Fibroblast of the aortic adventitia (primary cell): ENCODE measurements at regions not wholly inside any gene's neighbourhood (a gene's known extent, or its start where the extent isn't known, plus 50 kb on each side); places are given as distances from the start of the nearest gene placed in this dataset.

Experiments
- DNase-seq: peaks from one replicate; pipeline ENCODE4 v3.0.0-alpha.2; 2010; ENCODE audit warnings: low read depth
- H3K4me3 ChIP-seq: 2 replicates; pipeline ENCODE4 v1.5.1; 2011; ENCODE audit warnings: low read depth, mild to moderate bottlenecking, control low read depth, low read length, moderate library complexity
- TF ChIP-seq, protein P1 (sequence below): IDR thresholded peaks from 2 replicates; pipeline ENCODE4 v1.5.1; 2011; ENCODE audit warnings: mild to moderate bottlenecking, low read length, control low read depth, inconsistent platforms; ENCODE audit not compliant: insufficient read depth

GRCh38 chr2:183214680-183215079 is 90.4 kb downstream of the NUP35 start:
- TF ChIP-seq, protein P1, sequence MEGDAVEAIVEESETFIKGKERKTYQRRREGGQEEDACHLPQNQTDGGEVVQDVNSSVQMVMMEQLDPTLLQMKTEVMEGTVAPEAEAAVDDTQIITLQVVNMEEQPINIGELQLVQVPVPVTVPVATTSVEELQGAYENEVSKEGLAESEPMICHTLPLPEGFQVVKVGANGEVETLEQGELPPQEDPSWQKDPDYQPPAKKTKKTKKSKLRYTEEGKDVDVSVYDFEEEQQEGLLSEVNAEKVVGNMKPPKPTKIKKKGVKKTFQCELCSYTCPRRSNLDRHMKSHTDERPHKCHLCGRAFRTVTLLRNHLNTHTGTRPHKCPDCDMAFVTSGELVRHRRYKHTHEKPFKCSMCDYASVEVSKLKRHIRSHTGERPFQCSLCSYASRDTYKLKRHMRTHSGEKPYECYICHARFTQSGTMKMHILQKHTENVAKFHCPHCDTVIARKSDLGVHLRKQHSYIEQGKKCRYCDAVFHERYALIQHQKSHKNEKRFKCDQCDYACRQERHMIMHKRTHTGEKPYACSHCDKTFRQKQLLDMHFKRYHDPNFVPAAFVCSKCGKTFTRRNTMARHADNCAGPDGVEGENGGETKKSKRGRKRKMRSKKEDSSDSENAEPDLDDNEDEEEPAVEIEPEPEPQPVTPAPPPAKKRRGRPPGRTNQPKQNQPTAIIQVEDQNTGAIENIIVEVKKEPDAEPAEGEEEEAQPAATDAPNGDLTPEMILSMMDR, result no peak

GRCh38 chr2:183215917-183216316 is 91.7 kb downstream of the NUP35 start:
- H3K4me3 ChIP-seq, result no peak overlapping the region
- DNase-seq, result no peak
- TF ChIP-seq, protein P1, result no peak

More at GRCh38 chr2:183214680-183215079, 90.4 kb downstream of the NUP35 start:
- DNase-seq, result no peak
- no peak overlapping the region for H3K4me3 ChIP-seq

DNA sequence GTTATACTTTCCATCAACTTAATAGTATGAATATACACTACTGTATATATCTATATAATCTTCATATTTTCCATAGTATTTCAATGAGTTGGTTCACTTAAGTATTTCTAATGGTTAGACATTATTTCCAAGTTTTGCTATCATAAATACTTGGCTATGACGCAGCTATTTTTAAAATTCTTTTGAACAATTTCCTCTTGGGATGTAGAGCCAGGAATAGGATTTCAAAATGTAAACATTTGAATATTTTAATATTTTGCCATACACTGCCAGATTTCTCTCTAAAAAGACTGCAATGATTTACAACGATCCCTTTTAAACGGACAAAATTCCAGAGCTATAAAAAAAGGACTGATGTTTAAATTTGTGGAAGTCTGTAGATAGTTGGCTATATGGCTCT is 95.6 kb downstream of the NUP35 start:
- TF ChIP-seq, protein P1, result no peak
- peak; percentile 34 for DNase-seq
- no peak overlapping the region for H3K4me3 ChIP-seq

- TF ChIP-seq, protein P1, result no peak
- no peak for DNase-seq
- no peak overlapping the region for H3K4me3 ChIP-seq
These were observed 98.5 kb downstream of the NUP35 start for GRCh38 chr2:183222751-183223150.

DNA sequence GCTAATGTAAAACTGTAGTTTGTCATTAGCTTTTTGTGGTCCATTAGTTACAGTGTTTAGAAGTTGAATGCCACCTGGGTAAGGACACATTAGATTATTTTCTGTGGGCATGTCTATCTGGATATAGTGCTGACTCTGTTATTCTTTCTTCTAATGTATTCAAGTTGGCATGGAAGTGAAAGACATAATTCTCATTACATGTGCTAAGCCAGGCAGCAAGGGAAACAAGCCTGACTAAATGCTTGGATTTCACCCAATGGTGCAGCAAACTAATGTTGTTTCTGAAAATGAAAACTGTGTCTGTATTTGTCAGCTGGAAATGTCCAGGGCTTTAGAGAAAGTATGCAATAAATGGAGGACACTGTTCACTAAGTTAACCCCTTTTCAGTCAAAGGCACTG is 100.7 kb downstream of the NUP35 start:
- TF ChIP-seq, protein P1, result no peak

DNA sequence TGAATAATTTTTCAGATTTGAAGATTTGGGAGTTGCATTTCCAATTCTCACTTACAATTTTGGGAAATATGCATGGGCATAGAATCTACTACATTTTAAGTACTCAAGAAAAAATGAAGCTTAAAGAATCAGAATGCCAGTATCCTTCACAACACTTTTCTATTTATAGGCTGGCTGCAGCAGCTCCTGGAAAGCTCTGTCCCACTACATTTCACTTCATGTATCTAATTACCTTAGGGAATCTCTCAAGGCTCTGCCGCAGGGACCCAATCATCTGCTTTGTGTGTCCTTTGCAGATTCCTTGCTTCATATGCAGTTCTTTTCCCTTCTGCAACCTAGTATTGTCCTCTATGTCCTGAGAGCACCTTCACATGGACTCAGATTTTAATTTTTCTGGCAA is 102.9 kb downstream of the NUP35 start:
- no peak overlapping the region for H3K4me3 ChIP-seq
- TF ChIP-seq, protein P1, result no peak
- no peak for DNase-seq

More for the DNA sequence above, 100.7 kb downstream of the NUP35 start:
- peak; percentile 21 for DNase-seq
- no peak overlapping the region for H3K4me3 ChIP-seq

- TF ChIP-seq, protein P1, result no peak
- H3K4me3 ChIP-seq, result no peak overlapping the region
- DNase-seq, result no peak
These were observed 105.1 kb downstream of the NUP35 start for GRCh38 chr2:183229386-183229785.
